SKM-1 (cell line): ENCODE measurements at regions not wholly inside any gene's neighbourhood (a gene's known extent, or its start where the extent isn't known, plus 50 kb on each side); places are given as distances from the start of the nearest gene placed in this dataset.
"Not testable (repeated sequence)": the region's sequence is repeated elsewhere in the genome, so short reads cannot be mapped to it uniquely, and the experiment has no call there.

Source experiments
- DNase-seq: peaks from one replicate; lab custom pipeline; 2025; ENCODE audit not compliant: unreplicated experiment; lab: John Stamatoyannopoulos, UW

DNA sequence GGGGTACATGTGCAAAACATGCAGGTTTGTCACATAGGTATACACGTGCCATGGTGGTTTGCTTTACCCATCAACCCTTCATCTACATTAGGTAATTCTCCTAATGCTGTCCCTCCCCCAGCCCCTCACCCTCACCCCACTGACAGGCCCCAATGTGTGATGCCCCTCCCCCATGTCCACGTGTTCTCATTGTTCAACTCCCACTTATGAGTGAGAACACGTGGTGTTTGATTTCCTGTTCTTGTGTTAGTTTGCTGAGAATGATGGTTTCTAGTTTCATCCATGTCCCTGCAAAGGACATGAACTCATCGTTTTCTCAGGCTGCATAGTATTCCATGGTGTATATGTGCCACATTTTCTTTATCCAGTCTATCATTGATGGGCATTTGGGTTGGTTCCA lies 232.9 kb upstream of the RASGRP1 start:
- not testable (repeated sequence) for DNase-seq

DNA sequence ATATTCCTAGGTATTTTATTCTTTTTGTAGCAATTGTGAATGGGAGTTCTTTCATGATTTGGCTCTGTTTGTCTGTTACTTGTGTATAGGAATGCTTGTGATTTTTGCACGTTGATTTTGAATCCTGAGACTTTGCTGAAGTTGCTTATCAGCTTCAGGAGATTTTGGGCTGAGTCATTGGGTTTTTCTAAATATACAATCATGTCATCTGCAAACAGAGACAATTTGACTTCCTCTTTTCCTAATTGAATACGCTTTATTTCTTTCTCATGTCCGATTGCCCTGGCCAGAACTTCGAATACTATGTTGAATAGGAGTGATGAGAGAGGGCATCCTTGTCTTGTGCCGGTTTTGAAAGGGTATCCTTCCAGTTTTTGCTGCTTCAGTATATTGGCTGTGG lies 234.6 kb upstream of the RASGRP1 start:
- DNase-seq = not testable (repeated sequence)

DNA sequence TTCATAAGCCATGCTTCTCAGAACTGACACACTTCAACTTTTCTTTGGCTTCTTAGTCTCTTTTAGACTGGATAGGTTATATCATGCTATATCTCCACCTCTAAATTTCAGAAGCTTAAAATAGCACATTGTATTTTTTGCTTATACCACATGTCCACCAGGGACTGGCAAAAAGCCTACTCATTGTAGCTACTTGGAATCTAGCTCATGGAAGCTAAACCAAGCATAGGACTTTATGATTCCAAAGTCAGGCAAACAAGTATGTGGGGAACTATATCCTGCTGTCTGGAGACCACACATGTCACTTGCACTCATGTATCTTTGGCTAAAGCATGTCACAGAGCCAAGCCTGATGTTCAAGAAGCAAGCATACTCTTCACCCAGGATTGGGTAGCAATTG lies 245.0 kb upstream of the RASGRP1 start:
- DNase-seq = no peak

DNA sequence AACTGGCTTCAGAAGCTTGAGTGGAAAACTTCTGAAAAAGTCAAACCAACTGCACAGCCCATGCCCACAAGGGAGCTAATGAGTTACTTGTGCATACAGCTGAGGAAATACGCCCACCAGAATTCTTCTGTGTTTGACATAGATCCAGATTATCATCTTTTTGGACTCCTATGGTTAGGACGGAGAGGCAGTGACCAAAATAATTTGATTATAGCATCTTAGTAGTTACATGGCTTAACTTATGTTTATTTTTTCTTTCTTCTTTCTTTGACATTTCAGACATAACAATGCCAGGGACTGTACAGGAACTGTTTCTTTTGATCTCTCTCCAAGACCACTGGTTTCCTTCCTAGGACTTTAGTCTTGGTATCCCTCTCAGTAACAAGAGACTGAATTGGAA lies 246.1 kb upstream of the RASGRP1 start:
- DNase-seq = no peak

DNA sequence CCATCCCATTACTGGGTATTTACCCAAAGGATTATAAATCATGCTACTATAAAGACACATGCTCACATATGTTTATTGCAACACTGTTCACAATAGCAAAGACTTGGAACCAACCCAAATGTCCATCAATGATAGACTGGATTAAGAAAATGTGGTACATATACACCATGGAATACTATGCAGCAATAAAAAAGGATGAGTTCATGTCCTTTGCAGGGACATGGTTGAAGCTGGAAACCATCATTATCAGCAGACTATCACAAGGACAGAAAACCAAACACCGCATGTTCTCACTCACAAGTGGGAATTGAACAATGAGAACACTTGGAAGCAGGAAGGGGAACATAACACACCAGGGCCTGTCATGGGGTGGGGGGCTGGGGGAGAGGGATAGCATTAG lies 249.6 kb upstream of the RASGRP1 start:
- DNase-seq = not testable (repeated sequence)

DNA sequence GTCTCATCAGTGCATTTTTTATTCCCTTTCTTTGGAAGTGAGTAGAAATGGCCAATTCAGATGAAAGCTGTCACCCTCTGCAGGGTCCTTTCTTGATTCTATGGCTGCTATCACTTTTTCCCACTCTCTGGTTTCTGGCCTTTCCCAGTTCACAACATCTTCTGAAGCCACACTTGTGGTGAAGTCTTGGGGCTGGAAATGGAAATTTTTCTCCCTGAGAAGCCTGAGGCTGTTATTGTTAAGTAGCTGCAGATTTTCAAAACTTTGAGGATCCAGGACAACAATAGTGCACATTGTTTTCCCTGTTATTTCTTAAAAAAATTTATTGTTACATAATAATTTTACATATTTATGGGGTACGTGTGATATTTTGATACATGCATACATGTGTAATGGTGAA lies 250.3 kb upstream of the RASGRP1 start:
- DNase-seq = no peak

DNA sequence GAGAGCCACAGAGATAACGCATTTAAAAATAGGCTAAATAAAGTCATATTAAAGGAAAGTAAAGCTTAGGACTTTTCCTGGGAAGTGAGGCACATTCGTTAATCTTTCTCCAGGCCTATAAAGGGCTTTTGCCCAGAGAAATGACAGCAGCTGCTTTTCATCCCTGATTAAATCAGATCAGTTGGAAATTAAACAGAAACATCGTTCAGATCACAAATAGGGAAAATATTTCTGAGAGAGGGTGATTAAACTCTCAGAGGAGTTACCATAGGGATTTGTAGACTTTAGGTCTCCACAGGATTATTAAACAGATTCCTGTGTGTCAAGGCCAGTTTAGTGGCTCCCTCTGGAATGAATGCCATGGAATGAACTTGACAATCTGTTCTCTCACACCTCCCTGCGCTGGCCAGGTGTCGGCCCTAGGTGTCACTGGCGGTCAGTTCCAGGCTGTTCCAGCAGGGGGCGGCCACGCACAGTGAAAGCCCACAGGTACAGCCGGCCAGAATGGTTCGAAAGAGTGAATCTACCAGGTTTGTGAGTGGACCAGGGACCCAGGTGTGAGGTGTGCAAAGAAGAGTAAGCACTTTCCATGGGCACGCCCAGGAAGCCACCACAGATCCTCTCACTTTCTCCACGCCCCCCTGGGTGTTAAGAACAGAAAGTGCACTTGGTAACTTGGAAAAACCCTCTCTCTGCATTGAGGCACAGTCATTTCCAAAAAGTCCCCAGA lies 253.0 kb upstream of the RASGRP1 start:
- peak; percentile 3 for DNase-seq

DNA sequence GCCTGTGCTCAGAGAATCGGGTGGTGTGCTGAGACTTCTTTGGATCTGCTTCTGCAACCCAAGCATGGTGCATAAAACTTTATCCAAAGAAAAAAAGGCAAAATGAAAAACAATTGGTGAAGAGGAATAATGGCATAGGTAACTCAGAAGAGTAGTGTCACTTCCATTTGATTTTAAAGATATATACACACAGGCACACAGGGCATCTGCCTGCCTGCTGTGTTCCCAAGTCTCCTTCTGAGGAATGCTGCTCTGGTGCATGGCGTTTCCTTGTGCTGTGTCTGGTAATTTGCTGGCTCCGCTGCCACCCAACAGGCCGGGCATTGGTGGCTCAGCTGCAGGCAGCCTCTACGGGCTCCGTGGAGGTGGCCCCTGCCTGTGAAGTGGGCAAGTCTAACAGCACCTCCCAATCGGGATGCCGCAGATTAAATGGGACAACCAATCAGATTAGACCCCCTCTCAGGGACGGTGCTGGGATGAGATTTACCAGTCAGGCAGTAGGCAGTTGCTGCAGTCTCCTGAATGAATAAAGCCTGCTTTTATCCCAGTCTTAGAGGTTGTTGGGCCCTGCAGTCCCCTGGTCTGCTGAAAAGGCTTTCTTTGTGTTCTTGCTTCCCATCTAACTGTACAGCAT lies 253.7 kb upstream of the RASGRP1 start:
- DNase-seq = no peak

DNA sequence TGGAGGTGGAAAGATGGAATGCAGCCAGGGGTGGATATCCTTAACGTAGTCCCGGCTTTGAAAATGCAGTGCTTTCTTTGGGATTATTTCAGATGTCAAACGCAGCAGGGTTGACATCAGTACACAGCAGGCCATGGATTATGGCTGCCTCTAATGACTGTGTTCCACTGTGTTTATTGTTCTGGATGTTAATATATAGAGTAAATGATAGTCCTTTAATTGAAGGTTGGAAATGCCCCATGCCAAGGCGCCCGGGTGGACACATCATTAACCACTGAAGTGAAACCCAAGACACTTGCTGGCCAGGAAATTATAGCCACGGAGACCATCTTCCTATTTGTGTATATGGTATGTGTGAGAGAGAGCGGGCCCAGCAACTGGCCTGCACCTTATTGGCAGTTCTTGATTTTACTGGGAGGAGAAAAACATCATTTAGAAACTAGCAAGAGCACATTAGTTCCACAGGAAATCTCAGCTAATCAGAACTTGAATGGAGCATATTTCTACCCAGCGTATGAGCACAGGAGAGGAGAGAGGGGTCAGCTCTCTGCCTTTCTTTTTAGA lies 254.9 kb upstream of the RASGRP1 start:
- DNase-seq = no peak

DNA sequence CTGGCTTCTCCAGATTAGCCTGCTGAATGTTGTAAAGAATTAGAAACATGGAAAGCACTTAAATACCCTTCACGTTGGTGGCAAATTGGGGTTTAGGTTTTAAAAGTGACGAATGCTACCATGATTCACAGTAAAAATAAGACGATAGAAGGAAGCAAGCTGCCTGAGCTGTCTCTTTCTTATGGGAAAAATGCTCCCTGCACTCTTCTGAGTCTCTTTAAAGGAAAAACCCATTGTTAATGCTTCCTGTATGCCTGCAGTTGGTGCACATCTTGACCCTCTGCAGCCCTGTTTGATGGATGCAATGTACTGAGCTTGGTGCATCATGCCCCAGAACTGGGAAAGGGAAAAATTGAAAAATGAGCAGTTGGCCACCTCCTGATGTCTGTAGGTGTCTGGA lies 258.6 kb upstream of the RASGRP1 start:
- DNase-seq = no peak

DNA sequence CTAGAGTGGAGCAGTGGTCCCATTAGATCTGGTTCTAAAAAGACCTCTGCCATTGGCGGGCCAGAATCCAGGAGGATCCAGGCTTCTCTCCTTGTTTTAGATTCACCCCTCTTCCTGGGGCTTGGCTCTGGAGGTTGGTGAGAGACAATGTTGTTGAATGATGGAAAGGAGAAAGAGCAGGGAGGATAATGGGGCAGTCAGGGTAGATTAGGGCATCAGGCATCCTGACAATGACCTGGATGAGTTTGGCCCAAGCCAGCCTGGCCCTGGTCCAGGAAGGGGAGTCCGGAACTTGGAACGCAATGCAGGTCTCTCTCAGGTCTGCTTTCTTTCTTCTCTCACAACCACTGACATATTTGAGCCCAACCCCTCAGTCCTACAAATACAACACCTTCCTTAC lies 260.1 kb upstream of the RASGRP1 start:
- no peak for DNase-seq

DNA sequence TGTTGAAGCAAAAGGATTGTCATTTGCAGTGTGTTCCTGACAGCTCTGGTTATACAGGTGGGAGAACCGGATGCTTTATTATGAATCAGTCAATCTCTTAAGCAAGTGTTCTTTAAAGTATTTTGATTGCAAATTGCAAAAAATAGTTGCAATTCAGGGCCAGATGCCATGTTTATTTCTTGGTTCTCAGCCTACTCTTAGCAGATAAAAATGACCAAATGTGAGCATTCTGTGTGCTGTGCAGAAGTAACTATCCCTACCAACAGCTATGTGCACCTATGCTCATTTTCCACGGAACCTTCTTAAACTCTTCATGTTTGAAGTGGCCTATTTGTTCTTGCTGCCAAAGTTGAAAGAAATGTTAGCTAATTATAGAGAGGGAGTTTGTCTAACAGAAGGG lies 262.3 kb upstream of the RASGRP1 start:
- DNase-seq = no peak

DNA sequence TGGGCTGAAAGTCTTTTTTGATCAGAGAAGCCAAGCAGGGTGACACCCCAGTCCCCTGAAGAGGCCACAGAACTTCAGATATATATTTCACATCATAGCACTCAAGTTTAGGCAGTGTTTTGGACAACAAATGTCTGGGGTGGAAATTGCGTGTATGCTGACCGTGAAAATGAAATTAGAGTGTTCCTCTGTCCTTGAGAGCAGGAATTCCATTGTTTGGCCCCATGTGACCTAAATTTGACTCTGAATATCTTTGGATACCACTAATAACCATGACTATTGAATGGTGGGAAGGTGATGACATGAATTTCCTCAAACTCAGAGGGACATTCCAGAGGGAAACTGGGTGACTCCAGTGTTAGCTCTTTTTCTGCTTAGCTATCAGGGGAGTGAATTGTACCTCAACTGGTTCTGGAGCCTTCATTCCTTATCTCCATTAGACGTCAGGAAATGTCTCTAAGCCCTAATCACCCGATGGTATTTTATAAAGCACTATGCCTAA lies 263.5 kb upstream of the RASGRP1 start:
- no peak for DNase-seq

DNA sequence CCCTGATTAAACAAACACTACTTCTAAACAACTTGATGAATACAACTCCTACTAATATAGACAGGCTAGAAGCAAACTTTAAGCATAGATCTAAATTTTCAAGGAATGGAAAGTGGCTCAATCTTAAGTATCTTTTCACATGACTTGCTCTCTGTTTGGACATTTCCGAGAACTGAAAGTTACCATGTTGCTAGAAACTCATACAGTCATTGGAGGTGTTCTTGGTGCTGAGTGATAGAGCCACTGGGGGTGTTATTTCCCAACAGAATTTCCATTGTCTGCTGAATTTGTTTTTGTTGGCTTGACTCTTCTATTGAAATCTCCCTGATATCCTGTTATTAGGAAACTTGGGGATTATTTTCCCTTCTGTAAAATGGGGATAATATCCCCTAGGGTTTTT lies 264.5 kb upstream of the RASGRP1 start:
- no peak for DNase-seq

DNA sequence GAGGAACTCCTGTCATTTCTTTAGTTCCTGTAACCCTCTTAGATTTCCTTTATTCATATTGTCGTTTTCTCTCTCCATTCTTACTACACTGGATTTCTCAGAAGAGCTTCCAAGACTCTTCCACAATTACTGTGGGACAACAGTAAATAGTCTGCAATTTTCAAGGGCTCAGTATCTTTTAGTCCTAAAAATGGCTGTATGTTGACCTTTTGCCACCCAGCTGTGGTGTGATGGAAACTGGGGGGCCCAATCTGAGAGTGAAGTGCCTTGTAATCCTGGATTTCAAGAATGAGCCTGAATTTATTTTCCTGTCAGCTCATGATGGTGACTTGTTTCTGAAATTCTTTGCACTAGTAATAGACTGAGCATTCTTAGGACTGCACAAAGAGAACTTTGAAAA lies 277.6 kb upstream of the RASGRP1 start:
- DNase-seq = no peak

DNA sequence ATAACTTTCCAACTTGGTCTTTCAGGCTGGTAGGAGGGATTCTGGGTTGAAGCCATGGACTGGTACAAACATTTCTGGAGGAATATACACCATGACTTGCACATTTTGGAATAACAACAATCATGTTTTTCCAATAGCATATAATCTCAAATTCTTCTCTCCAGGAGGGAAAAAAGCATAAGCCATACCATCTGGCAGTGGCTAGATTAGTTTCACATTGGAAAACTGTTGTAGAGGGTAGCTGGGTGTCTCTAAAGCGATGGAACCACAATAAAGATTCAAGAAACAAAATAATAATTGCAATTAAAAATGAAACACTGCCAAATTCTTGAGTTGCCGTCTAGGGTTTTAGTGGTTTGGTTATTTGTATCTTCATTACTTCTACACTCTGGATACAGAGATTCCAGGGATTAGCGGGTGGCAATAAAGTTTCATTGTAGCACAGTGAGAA lies 278.5 kb upstream of the RASGRP1 start:
- no peak for DNase-seq

DNA sequence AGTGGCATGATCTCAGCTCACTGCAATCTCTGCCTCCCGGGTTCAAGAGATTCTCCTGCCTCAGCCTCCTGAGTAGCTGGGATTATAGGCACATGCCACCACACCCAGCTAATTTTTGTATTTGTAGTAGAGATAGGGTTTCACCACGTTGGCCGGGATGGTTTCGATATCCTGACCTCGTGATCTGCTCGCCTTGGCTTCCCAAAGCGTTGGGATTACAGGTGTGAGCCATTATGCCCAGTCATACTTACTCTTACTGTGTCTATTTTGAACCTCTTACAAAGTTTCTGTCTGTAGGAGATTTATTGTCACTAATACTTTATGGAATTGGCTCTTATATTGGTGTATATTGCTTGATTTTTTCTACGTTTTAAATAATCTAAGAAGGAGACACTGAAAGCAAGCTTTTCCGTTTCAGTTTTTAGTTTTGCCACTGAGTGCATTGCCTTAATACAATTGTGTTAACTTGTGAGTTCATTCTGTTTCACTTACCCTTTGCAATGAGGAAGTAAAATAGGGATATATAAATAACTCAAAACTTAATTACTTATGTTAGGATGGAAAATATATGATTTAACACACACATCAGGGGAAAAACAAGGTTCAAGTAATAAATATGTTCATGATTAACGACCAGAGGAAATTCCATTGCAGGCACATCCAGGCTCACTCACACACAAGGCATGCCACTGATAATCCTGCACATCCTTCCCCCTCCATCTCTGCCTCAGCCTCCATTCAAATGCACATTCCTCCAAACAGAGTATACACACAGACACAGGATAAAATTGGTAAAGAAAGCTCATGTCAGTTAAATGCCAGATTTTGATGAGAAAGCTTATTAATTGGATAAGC lies 279.3 kb upstream of the RASGRP1 start:
- no peak for DNase-seq

DNA sequence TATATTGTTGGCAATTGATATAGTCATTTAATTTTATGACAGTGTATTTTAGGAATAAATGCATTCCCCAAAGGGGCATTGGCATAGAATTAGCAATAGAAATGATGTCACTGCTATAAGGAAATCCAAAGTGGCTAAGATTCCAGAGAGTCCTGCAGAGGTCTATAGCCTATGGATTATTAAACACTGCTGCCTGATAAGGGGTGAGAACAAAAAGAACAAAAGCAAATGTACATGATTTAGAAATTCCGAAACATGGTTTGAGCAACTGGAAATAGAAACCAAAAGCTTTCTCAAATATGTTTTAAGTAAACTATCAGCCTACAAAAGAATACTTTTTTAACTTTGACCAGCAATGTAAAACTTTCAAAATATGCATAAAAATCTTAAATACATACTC lies 280.1 kb upstream of the RASGRP1 start:
- no peak for DNase-seq

DNA sequence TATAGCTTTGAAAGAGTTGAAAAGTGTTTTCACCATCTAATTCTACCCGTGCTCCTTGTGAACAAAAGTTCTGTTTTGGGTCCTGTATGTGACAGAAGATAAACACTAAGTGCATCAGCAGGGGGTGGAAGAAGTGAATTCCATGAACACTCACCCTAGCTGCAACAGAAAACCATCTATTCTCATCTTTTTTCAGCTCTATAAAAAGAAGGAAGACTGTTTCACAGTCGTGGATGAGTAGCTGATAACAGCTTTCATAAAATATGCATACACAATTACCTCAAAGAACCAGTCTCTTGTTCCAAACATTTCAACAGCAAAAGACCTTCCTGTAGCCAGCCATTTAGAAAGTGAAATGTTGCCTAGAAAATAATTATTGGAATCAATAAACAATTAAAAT lies 281.7 kb upstream of the RASGRP1 start:
- no peak for DNase-seq

DNA sequence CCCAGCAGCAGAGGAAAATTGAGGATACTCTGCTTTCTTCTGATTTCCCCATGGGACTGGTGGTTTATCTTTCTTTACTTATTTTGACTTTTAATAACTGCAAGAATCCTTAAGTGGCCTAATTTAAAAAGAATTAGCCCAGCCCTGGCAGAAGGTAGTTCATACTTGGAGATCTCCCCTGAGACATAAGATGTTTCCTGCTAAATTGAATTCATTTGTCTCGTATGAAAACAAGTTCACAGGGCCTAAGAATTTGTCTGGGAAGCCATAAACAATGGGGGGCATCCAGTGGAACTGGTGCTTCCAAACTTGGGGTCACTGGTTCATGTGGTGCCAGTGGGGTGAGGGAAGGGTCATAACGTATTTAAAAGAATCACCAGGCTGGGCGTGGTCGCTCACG lies 283.1 kb upstream of the RASGRP1 start:
- DNase-seq = no peak

DNA sequence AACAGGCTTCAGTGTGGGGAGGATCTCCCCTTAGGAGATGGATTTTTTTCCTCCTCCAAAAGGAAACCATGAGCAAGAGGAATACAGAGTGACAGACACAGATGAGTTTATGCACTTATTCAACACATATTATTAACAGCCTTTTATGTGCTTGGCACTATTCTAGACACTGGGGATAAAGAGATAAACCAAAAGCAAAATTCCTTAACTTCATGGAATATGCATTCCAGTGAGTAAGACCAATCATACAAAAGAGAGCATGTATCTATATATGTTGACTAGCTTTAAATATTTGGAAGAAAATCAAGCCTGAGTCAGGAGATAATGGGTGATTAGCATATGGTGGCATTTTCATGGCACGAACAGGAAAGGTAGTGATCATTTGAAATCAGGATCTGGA lies 284.4 kb upstream of the RASGRP1 start:
- no peak for DNase-seq
